CD4-positive, alpha-beta T cell treated with Interleukin-1 beta for 1 hour (primary cell): ENCODE measurements at regions not wholly inside any gene's neighbourhood (a gene's known extent, or its start where the extent isn't known, plus 50 kb on each side); places are given as distances from the start of the nearest gene placed in this dataset.

Experiments used
- DNase-seq, 2 donors: peaks; one replicate each; pipeline ENCODE4 v3.0.0-alpha.2; 2020 to 2022

- no peak for DNase-seq
Measured at GRCh38 chr14:39939023-39939422, 506.8 kb upstream of the FBXO33 start.

GRCh38 chr14:39912192-39913100, 480.2 kb upstream of the FBXO33 start:
- no peak for DNase-seq

GRCh38 chr14:39897657-39898056, 465.4 kb upstream of the FBXO33 start:
- DNase-seq, result no peak

GRCh38 chr14:39890026-39890425, 457.8 kb upstream of the FBXO33 start:
- no peak for DNase-seq

GRCh38 chr14:39884091-39884490, 451.9 kb upstream of the FBXO33 start:
- no peak for DNase-seq

GRCh38 chr14:39880965-39881364, 448.7 kb upstream of the FBXO33 start:
- DNase-seq, result no peak

- no peak for DNase-seq
Measured at GRCh38 chr14:39880106-39880695, 448.0 kb upstream of the FBXO33 start.

GRCh38 chr14:39877577-39878190, 445.5 kb upstream of the FBXO33 start:
- no peak for DNase-seq

GRCh38 chr14:39876916-39877315, 444.7 kb upstream of the FBXO33 start:
- DNase-seq, result no peak

- no peak for DNase-seq
Measured at GRCh38 chr14:39875028-39875427, 442.8 kb upstream of the FBXO33 start.

GRCh38 chr14:39873791-39874190, 441.6 kb upstream of the FBXO33 start:
- DNase-seq, result no peak

GRCh38 chr14:39868949-39869348, 436.7 kb upstream of the FBXO33 start:
- no peak for DNase-seq

GRCh38 chr14:39868251-39868650, 436.0 kb upstream of the FBXO33 start:
- DNase-seq, result no peak

GRCh38 chr14:39863441-39863840, 431.2 kb upstream of the FBXO33 start:
- DNase-seq, result no peak

- no peak for DNase-seq
Measured at GRCh38 chr14:39861696-39862095, 429.5 kb upstream of the FBXO33 start.

GRCh38 chr14:39861229-39861600, 429.0 kb upstream of the FBXO33 start:
- DNase-seq, result no peak

GRCh38 chr14:39860596-39861228, 428.5 kb upstream of the FBXO33 start:
- no peak for DNase-seq

- DNase-seq, result no peak
Measured at GRCh38 chr14:39859314-39859713, 427.1 kb upstream of the FBXO33 start.

- no peak for DNase-seq
Measured at GRCh38 chr14:39857376-39858055, 425.3 kb upstream of the FBXO33 start.

GRCh38 chr14:39853441-39853840, 421.2 kb upstream of the FBXO33 start:
- no peak for DNase-seq

- DNase-seq, result no peak
Measured at GRCh38 chr14:39851202-39851601, 419.0 kb upstream of the FBXO33 start.

GRCh38 chr14:39847852-39848251, 415.6 kb upstream of the FBXO33 start:
- no peak for DNase-seq

- DNase-seq, result no peak
Measured at GRCh38 chr14:39847194-39847593, 415.0 kb upstream of the FBXO33 start.
